Skeletal muscle satellite cell (primary cell): ENCODE measurements at regions not wholly inside any gene's neighbourhood (a gene's known extent, or its start where the extent isn't known, plus 50 kb on each side); places are given as distances from the start of the nearest gene placed in this dataset.

Experiments
- H3K27me3 ChIP-seq: 2 replicates; pipeline ENCODE4 v1.7.0; 2013; ENCODE audit warnings: low read length; ENCODE audit not compliant: control insufficient read depth, insufficient read depth
- H3K36me3 ChIP-seq: 2 replicates; pipeline ENCODE4 v1.7.0; 2013; ENCODE audit warnings: mild to moderate bottlenecking, control low read depth, low read length; ENCODE audit not compliant: insufficient read depth
- H3K4me1 ChIP-seq: 2 replicates; pipeline ENCODE4 v1.7.0; 2013; ENCODE audit warnings: low read length; ENCODE audit not compliant: control insufficient read depth, insufficient read depth
- H3K4me2 ChIP-seq: 2 replicates; pipeline ENCODE4 v1.7.0; 2013; ENCODE audit warnings: mild to moderate bottlenecking, low read length
- H3K4me3 ChIP-seq: 2 replicates; pipeline ENCODE4 v1.7.0; 2013; ENCODE audit warnings: low read length
- H3K9ac ChIP-seq: 2 replicates; pipeline ENCODE4 v1.7.0; 2013; ENCODE audit warnings: mild to moderate bottlenecking, low read depth, low read length, moderate library complexity
- H3K9me3 ChIP-seq: replicated peaks from 2 replicates; pipeline ENCODE4 v1.7.0; 2013; ENCODE audit warnings: mild to moderate bottlenecking, control low read depth, low read length

DNA sequence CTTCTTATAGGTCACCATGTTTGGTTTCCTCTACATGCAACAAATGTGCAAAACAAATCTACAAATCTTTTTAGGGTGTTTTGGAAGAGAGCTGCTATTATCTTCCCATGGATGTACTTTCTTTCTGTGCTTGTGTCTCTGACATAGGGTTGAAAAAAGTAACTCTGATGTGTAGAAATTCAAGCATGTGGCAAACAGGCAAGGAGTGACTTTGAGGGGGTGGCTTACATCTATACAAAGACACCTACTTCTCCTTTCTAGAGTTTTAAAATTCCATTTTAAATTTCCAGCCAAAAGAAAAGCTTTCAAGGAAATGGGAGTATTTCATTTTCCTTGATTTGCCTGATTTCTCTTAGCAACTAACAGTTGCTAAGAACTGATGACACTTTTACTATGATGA is 904.8 kb upstream of the CELF4 start:
- no peaks in the 10 kb centered on the region for H3K27me3 ChIP-seq
- no peaks in the 10 kb centered on the region for H3K36me3 ChIP-seq
- H3K4me1 ChIP-seq, result no peaks in the 10 kb centered on the region
- no peak overlapping the region for H3K4me2 ChIP-seq
- no peak overlapping the region for H3K9ac ChIP-seq
- H3K4me3 ChIP-seq, result no peak overlapping the region
- H3K9me3 ChIP-seq, result no peaks in the 10 kb centered on the region

- Histone ChIP-seq H3K4me1 (no peaks in the 10 kb centered on the region), H3K27me3 (no peaks in the 10 kb centered on the region), H3K4me2 (no peak overlapping the region), H3K36me3 (no peaks in the 10 kb centered on the region), H3K9me3 (peaks cover 6% of the 10 kb centered on the region), H3K4me3 (no peak overlapping the region), H3K9ac (no peak overlapping the region)
These were observed 900.8 kb upstream of the CELF4 start for GRCh38 chr18:38466426-38466825.

- Histone ChIP-seq H3K9me3 (peaks cover 6% of the 10 kb centered on the region), H3K36me3 (no peaks in the 10 kb centered on the region), H3K9ac (no peak overlapping the region), H3K27me3 (no peaks in the 10 kb centered on the region), H3K4me3 (no peak overlapping the region), H3K4me2 (no peak overlapping the region), H3K4me1 (no peaks in the 10 kb centered on the region)
These were observed 898.4 kb upstream of the CELF4 start for GRCh38 chr18:38464024-38464423.

DNA sequence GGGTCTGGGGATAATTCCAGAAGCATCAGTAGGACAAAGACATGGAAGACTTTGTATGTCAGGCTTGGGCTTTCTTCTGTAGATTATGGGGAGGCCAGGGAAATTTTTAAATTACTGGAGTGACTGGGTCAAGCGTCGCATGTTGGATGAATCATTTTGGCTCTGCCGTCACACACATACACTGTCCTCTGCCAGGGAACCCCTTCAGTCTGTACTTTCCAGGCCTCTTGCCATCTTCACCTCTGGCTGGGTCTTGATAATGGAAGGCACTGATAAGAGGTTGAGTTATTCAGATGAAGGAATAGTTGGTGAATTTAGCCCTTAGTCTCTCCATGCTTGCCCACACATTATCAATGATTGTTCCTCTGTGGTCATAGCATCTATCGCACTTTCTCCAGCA is 895.1 kb upstream of the CELF4 start:
- H3K36me3 ChIP-seq, result no peaks in the 10 kb centered on the region

GRCh38 chr18:38459131-38459994 is 893.8 kb upstream of the CELF4 start:
- Histone ChIP-seq H3K4me1 (no peaks in the 10 kb centered on the region), H3K4me2 (no peak overlapping the region), H3K36me3 (no peaks in the 10 kb centered on the region), H3K9ac (no peak overlapping the region), H3K4me3 (no peak overlapping the region), H3K9me3 (no peaks in the 10 kb centered on the region), H3K27me3 (no peaks in the 10 kb centered on the region)

More for the DNA sequence above, 895.1 kb upstream of the CELF4 start:
- H3K4me1 ChIP-seq, result no peaks in the 10 kb centered on the region
- no peaks in the 10 kb centered on the region for H3K27me3 ChIP-seq
- H3K4me2 ChIP-seq, result no peak overlapping the region
- H3K9ac ChIP-seq, result no peak overlapping the region
- no peak overlapping the region for H3K4me3 ChIP-seq
- H3K9me3 ChIP-seq, result peaks cover 6% of the 10 kb centered on the region

- Histone ChIP-seq H3K9me3 (no peaks in the 10 kb centered on the region), H3K27me3 (no peaks in the 10 kb centered on the region), H3K4me1 (no peaks in the 10 kb centered on the region), H3K9ac (no peak overlapping the region), H3K4me3 (no peak overlapping the region), H3K4me2 (no peak overlapping the region), H3K36me3 (no peaks in the 10 kb centered on the region)
These were observed 893.1 kb upstream of the CELF4 start for GRCh38 chr18:38458698-38459097.

GRCh38 chr18:38456253-38456652 is 890.7 kb upstream of the CELF4 start:
- H3K4me2 ChIP-seq, result no peak overlapping the region
- no peaks in the 10 kb centered on the region for H3K36me3 ChIP-seq
- H3K4me3 ChIP-seq, result no peak overlapping the region
- H3K4me1 ChIP-seq, result no peaks in the 10 kb centered on the region
- no peak overlapping the region for H3K9ac ChIP-seq
- H3K27me3 ChIP-seq, result no peaks in the 10 kb centered on the region
- no peaks in the 10 kb centered on the region for H3K9me3 ChIP-seq

DNA sequence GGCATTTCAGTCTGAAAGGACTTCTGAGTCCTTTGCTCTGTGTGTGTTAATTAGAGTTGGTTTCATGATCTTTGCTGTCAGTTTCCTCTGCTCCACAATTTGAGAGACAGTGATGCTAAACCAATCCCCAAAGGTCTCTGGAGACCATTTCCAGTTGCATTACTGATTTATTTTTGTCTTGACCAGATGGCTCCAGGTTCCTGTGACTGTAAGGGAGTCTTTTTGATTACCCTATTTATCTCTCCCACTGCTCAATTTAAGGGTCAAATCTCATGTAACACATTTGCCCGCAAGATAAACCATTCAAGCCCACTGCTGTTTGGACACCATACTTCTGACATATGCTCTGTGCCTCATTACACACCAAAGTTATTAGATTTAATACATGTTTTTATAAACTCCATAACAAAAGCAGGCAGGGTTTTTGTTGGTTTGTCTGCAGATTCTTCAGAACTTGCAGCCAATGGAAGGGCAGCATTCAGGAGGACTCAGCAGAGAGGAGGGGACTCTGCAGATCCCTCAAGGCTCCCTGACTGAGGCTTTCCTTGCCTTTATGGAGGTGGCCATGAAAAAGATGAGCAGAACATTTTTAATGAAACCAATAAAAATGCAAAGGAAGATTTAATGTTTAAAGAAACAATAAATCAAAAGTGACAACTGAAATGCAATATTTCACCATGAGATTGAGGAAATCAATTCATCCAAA is 889.3 kb upstream of the CELF4 start:
- Histone ChIP-seq H3K4me3 (no peak overlapping the region), H3K4me2 (no peak overlapping the region), H3K36me3 (no peaks in the 10 kb centered on the region), H3K9me3 (no peaks in the 10 kb centered on the region), H3K9ac (no peak overlapping the region), H3K27me3 (no peaks in the 10 kb centered on the region), H3K4me1 (no peaks in the 10 kb centered on the region)

DNA sequence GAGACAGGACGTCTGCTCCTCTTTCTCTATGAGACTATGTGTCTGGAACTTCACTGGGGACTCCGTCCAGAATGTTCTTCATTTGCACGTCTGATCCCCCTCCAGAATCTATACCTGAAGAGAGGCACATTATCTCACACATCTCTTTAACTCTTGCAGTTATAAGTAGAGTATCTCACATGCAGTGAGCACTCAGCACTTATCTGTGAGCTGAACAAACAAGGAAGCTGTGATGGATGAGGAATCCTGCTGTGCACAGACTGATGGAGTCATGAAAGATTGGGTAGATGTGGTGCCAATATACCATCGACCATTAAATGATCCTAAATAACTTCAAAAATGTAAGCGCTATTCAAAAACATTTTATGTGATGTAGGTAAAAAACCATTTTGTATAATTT is 888.3 kb upstream of the CELF4 start:
- Histone ChIP-seq H3K9me3 (no peaks in the 10 kb centered on the region), H3K9ac (no peak overlapping the region), H3K4me1 (no peaks in the 10 kb centered on the region), H3K27me3 (no peaks in the 10 kb centered on the region), H3K4me2 (no peak overlapping the region), H3K36me3 (no peaks in the 10 kb centered on the region), H3K4me3 (no peak overlapping the region)

DNA sequence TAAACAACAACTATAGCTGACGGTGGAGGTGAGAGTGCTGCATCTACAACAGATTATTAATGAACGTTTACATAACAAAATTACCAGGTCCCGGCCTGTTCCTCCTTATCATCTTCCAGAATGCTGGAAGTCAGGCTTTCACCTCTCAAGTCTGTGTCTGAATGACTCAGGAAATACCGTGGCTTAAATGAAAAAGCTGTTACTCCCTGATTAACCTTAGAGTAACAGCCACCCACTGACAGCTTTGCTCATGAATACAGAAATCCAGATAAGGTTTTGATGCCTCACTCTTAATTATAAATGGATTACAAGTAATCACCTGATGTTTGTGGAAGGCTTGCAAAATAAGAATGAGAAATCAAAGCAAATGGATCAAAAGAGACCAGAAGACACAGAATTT is 885.3 kb upstream of the CELF4 start:
- Histone ChIP-seq H3K9ac (no peak overlapping the region), H3K4me1 (no peaks in the 10 kb centered on the region), H3K36me3 (no peaks in the 10 kb centered on the region), H3K9me3 (peaks cover under 1% of the 10 kb centered on the region), H3K27me3 (no peaks in the 10 kb centered on the region), H3K4me2 (no peak overlapping the region), H3K4me3 (no peak overlapping the region)

GRCh38 chr18:38445804-38446145 is 880.2 kb upstream of the CELF4 start:
- no peak overlapping the region for H3K4me3 ChIP-seq
- H3K36me3 ChIP-seq, result no peaks in the 10 kb centered on the region
- no peaks in the 10 kb centered on the region for H3K4me1 ChIP-seq
- H3K9me3 ChIP-seq, result peaks cover 9% of the 10 kb centered on the region
- H3K9ac ChIP-seq, result no peak overlapping the region
- no peak overlapping the region for H3K4me2 ChIP-seq
- no peaks in the 10 kb centered on the region for H3K27me3 ChIP-seq
